GM11168 (cell line): ENCODE measurements at regions not wholly inside any gene's neighbourhood (a gene's known extent, or its start where the extent isn't known, plus 50 kb on each side); places are given as distances from the start of the nearest gene placed in this dataset.

ENCODE experiments used
- in situ Hi-C: fragments of 300-500 bp; cut with MboI; formaldehyde crosslinking; loops from one replicate; pipeline ENCODE4 v1.12.0; 2022; ENCODE audit warnings: low sequenced_read_pairs; ENCODE audit not compliant: unreplicated experiment

- in situ Hi-C loops = no loop called here
Measured at GRCh38 chr5:63572740-63573139, 389.5 kb downstream of the HTR1A start.

- in situ Hi-C loops = no loop called here
Measured at GRCh38 chr5:63570752-63571151, 391.5 kb downstream of the HTR1A start.

GRCh38 chr5:63564789-63565188 is 397.5 kb downstream of the HTR1A start:
- in situ Hi-C loops = no loop called here

GRCh38 chr5:63563008-63563917 is 399.0 kb downstream of the HTR1A start:
- in situ Hi-C loops = no loop called here

- in situ Hi-C loops = no loop called here
Measured at GRCh38 chr5:63555874-63556273, 406.4 kb downstream of the HTR1A start.

- in situ Hi-C loops = no loop called here
Measured at GRCh38 chr5:63554191-63554590, 408.1 kb downstream of the HTR1A start.

GRCh38 chr5:63553073-63553472 is 409.2 kb downstream of the HTR1A start:
- in situ Hi-C loops = no loop called here

- in situ Hi-C loops = no loop called here
Measured at GRCh38 chr5:63535840-63536602, 426.2 kb downstream of the HTR1A start.

- in situ Hi-C loops = no loop called here
Measured at GRCh38 chr5:63524281-63524680, 438.0 kb downstream of the HTR1A start.

GRCh38 chr5:63516006-63516405 is 446.2 kb downstream of the HTR1A start:
- in situ Hi-C loops = no loop called here

- in situ Hi-C loops = no loop called here
Measured at GRCh38 chr5:63500242-63500641, 462.0 kb downstream of the HTR1A start.

GRCh38 chr5:63495225-63495624 is 467.0 kb downstream of the HTR1A start:
- in situ Hi-C loops = no loop called here

- in situ Hi-C loops = no loop called here
Measured at GRCh38 chr5:63483338-63483737, 478.9 kb downstream of the HTR1A start.

GRCh38 chr5:63473335-63473967 is 488.8 kb downstream of the HTR1A start:
- in situ Hi-C loops = no loop called here

- in situ Hi-C loops = no loop called here
Measured at GRCh38 chr5:63456279-63456678, 506.0 kb downstream of the HTR1A start.

- in situ Hi-C loops = no loop called here
Measured at GRCh38 chr5:63451188-63451587, 511.1 kb downstream of the HTR1A start.

- in situ Hi-C loops = no loop called here
Measured at GRCh38 chr5:63439537-63439936, 522.7 kb downstream of the HTR1A start.

GRCh38 chr5:63409737-63410136 is 552.5 kb downstream of the HTR1A start:
- in situ Hi-C loops = loop anchor here (25.0 kb wide), 1 partner anchor 553 kb away; the partner anchor contains the start of gene HTR1A

- in situ Hi-C loops = loop anchor here (25.0 kb wide), 1 partner anchor 553 kb away; the partner anchor contains the start of gene HTR1A
Measured at GRCh38 chr5:63408984-63409383, 553.3 kb downstream of the HTR1A start.

GRCh38 chr5:63401436-63402046 is 560.7 kb downstream of the HTR1A start:
- in situ Hi-C loops = loop anchor here (25.0 kb wide), 1 partner anchor 561 kb away; the partner anchor contains the start of gene HTR1A
